Medulla oblongata (tissue), 1 donor: ENCODE measurements at regions not wholly inside any gene's neighbourhood (a gene's known extent, or its start where the extent isn't known, plus 50 kb on each side); places are given as distances from the start of the nearest gene placed in this dataset.
A peak's percentile ranks its signal among the peaks of the same experiment; 100 is the strongest.
"Not testable (repeated sequence)": the region's sequence is repeated elsewhere in the genome, so short reads cannot be mapped to it uniquely, and the experiment has no call there.

Experiments used
- DNase-seq: peaks from one replicate; pipeline ENCODE4 v3.0.0-alpha.2; 2015; ENCODE audit errors: extremely low spot score

DNA sequence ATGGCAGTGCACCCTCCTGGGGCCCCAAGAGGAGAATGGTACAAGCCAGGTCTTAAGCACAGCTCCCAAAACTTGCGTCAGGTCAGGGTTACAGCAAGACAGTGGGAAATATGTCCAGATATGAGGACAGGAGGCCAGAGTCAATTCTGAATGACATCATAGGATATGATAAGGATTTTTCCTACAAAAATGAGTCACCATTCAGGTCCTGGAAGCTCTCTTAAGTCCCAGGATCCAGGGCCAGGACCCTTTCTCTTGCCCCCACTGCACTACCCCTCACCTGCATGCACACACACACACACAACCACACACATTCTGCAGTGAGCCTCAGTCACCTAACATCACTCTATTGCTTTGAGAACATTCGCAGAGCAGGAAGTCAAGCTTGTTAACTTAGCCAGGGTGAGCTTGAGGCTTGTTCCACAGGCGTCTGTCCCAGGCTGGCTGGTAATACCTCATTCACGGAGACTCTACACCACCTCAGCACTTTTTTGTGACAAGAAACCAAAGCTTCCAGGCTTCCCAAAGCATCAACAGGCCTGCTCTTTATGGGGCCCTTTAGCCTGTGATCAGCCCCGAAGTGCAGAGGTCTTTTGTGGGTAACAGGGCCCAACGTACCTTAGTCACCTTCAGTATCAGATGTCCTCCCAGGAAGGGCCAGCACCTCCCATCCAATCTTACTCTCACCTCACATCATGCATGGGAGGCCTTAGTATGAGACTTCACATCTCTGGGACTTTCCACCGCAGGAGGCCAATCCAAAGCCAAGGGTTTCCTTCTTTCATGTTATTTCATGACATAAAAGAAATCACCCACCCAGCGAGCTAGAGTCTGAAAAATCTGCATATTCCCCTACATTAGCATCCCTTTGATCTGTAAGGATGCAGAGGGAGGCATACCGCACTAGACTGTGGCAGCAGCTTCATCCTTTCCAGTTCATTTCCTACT is 74.0 kb upstream of the LIPC start:
- DNase-seq = no peak

DNA sequence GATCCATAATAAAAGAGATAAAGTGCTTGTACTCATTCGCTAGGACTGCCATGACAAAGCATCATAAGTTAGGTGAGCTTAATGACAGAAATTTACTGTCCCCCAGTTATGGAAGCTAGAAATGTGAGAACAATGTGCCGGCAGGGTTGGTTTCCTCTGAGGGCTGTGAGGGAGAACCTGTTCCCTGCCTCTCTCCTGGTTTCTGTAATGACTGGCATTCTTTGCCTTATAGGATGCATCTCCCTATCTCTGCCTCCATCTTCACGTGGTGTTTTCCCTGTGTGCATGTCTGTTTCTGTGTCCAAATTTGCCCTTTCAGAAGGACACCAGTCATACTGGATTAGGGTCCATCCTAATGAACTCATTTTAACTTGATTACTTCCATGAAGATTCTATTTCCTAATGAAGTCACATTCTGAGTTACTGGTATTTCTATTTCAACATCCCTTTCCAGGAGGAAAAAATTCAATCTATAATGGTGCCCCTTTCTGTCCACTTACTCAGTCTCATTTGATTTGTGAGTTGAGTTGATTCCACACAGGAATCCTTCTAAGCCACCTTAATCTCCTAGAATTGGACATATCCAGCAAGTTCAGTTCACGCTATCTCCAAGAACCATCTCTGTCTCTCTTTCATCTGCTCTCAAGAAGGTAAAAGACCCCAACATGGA is 71.2 kb upstream of the LIPC start:
- no peak for DNase-seq

DNA sequence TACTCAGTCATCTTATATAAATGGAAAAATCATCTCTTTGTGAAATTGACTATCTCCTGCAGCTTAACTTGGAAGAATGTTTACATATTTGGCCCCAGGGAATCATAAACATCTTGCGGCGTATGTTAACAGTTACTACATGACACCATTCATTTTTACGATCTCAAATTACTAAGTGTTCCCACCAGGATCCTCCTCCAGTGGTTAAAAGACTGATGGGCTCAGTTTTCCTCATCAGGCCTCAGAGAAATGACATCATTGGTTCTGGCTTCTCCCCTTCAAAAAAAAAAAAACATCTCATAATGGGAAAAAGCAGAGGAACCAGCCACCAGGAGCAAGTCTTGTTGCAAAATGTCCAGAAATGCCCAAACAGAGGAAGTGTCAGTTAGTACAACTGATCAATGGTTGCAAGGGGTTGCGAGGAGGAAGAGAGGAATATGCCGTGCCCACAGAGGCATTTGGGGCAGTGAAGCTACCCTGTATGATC is 70.5 kb upstream of the LIPC start:
- DNase-seq = peak; percentile 25

DNA sequence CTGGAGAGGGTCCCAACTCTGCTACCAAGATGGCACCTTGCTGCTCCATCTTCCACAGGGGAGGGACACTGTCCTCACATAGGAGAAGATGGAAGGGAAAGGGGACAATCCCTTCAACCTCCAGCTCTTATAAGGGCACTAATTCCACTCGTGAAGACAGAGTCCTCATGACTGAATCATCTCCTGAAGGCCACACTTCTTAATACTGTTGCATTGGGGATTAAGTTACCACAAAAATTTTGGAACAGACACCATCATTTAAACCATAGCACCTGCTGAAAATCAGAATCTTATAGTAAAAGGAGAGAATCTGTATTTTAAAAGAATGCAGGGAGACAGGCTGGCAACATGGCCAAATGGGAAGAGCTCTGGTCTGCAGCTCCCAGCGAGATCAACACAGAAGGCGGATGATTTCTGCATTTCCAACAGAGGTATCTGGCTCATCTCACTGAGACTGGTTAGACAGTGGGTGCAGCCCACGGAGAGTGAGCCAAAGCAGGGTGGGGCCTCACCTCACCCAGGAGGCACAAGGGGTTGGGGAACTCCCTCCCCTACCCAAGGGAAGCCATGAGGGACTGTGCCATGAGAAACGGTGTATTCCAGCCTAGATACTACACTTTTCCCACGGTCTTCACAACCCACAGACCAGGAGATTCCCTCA is 69.4 kb upstream of the LIPC start:
- no peak for DNase-seq

DNA sequence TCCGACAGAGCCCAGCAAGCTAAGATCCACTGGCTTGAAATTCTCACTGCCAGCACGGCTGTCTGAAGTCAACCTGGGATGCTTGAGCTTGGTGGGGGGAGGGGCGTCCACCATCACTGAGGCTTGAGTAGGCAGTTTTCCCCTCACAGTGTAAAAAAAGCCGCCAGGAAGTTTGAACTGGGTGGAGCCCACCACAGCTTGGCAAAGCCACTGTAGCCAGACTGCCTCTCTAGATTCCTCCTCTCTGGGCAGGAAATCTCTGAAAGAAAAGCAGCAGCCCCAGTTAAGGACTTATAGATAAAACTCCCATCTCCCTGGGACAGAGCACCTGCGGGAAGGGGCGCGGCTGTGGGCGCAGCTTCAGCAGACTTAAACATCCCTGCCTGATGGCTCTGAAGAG is 68.7 kb upstream of the LIPC start:
- DNase-seq = not testable (repeated sequence)

DNA sequence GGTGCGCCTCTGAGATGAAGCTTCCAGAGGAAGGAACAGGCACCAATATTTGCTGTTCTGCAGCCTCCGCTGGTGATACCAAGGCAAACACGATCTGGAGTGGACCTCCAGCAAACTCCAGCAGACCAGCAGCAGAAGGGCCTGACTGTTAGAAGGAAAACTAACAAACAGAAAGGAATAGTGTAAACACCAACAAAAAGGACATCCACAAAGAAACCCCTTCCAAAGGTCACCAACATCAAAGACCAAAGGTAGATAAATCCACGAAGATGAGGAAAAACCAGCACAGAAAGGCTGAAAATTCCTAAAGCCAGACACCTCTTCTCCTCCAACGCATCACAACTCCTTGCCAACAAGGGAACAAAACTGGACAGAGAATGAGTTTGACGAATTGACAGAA is 68.1 kb upstream of the LIPC start:
- DNase-seq = not testable (repeated sequence)

DNA sequence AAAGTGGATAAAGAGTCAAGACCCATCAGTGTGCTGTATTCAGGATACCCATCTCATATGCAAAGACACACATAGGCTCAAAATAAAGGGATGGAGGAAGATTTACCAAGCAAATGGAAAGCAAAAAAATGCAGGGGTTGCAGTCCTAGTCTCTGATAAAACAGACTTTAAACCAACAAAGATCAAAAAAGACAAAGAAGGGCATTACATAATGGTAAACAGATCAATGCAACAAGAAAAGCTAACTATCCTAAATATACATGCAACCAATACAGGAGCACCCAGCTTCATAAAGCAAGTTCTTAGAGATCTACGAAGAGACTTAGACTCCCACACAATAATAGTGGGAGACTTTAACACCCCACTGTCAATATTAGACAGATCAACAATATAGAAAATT is 66.7 kb upstream of the LIPC start:
- DNase-seq = not testable (repeated sequence)

DNA sequence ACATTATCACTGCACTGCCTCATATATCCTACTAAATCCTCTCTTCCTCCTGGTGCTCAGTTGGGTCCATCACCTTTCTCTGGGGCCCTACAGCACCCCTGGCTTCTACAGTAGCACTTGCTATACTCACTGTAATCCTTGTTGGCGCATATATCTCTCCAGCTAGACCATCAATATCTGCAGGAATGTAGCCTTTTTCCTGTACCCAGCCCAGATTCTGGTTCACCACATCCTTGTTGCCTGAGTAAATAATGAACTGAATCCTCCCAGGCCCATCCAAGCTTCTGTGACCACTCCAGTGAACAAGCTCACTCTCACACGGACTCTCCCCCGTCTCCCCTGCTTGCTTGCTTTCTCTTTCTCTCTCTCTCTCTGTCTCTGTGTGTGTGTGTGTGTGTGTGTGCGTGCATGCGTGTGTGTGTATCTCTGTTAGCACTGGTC is 62.5 kb upstream of the LIPC start:
- DNase-seq = no peak

DNA sequence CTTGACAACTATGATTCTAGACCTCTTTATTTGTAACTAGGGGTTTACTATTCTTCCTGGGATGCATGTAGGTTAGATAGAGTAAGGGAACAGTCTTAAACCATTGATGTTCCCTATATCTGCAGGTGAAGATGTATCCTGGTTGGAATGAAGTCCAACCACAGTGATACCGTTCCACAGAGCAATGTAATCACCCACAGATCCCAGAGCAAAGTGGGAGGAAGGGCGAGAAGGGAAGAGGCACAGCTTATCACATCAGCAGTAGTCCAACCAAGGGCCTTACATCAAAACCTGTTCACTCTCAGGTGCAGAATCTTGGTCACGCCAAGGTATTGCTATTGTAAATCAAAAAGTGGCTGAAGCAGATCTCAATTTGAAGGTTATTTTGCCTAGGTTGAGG is 61.8 kb upstream of the LIPC start:
- no peak for DNase-seq

DNA sequence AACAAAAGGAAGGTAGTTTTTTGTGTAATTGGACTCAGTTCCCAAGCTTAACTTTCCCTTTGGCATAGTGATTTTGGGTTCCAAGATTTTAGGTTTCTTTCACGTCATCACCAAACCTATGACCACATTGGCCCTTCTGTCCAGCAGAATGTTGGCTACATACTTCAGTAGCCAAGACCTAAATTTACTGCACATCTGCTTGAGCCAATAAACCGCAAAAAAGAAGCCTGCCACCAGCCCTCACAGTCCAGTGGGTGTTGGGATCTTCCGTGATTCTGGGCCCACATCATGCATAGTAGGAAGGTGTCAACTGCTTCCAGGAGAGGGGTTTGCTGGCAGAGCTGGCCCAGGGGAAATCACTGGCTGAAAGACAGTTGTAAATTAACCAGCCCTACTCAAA is 57.6 kb upstream of the LIPC start:
- no peak for DNase-seq

DNA sequence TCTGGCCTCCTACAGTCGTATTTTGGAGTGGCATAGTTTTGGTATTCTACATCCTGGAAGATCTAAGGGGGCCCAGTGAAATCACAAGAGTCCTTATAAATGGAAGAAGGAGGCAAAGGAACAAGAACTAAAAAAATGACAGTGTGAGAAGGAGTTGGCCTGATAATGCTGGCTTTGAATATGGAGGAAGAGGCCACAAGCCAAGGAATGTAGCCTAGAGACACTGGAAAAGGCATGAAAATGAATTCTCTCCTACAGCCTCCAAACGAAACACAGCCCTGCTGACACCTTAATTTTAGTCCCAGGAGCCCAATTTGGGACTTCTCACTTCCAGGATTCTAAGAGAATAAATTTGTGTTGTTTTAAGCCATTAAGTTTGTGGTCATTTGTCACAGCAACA is 54.6 kb upstream of the LIPC start:
- DNase-seq = no peak

DNA sequence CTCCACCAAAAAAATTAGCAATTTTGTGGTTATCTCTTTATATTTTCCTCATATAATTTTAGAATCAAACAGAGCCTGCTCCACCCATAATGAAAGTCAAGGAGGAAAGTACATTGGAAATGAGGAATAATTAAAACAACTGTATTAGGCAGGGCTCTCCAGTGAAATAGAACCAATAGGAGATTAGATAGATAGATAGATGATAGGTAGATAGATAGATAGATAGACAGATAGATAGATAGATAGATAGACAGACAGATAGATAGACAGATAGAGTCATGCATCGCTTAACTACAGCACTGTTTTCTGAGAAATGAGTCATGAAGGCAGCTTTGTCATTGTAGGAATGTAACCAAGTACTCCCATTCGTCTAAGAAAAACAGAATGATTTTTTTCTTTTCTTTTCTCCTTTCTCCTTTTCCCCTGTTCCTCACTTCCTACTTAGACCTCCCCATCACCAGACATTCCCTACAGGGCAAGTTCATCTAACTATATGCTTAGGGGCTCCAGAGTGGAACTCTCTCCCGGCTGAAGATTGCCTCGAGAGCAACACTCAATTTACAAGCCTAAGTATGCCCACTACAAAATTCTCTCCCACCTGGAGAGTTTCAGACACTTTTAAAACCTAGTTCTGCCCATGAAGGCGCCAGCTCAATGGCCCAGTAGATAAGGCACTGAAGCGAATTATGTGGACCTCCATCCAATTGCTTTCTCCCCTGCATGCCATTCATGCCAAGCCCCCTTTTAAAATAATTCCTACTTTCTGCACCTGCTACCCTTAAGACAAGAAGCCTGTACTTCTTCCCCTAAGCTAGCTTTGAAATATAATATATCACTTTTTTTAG is 53.3 kb upstream of the LIPC start:
- DNase-seq = no peak

DNA sequence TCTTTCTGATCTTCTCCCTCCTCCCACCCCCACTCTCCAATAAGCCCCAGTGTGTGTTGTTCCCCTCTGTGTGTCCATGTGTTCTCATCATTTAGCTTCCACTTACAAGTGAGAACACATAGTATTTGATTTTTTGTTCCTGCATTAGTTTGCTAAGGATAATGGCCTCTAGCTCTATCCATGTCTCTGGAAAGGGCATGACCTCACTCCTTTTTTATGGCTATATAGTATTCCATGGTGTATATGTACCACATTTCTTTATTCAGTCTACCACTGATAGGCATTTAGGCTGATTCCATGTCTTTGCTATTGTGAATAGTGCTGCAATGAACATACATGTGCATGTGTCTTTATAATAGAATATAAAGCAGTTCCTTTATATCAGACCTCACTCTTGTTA is 52.3 kb upstream of the LIPC start:
- not testable (repeated sequence) for DNase-seq

DNA sequence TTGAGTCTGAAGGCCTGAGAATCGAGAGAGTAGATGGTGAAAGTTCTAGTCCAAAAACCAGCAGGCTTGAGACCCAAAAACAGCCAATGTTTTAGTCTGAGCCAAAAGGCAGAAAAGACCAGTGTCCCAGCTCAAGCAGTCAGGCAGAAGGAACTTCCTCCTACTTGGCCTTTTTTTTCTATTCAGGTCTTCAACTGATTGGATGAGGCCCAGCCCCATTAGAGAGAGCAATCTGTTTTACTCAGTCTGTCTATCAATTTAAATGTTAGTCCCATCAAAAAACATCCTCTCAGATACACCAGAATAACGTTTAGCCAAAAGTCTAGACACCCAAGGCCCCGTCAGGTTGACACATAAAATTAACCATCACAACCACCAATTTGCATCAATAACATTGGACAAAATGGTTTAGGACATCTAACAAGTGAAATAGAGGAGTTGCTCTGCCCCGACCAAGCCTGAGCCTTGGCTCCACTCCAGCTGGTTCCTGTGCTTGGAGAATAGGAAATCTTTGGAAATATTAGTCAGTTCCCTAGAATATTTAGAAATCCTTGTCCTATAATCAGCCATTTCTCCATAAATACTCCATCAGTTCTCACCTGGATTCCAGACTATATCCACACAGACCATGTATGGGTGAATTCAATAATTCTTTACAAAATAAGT is 51.4 kb upstream of the LIPC start:
- DNase-seq = no peak

DNA sequence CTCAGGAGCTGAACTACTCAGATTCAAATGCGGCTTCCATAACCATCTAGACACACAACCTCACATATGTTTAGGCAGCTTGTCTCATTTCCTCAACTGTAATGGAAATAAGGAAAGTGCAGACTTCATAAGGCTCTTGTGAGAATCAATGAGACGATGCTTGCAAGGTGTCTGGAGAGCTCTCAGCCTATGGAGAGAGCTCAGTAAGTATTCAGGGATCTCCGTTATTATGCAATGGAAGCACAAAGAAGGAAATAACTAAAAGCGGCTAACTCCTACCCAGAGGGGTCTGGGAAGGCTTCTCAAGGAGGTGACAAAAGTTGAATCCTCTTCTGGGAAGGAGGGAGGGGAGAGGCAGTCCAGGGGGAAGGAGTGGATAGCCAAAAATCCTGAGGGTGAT is 50.1 kb upstream of the LIPC start:
- no peak for DNase-seq
